ENCODE measurements at regions not wholly inside any gene's neighbourhood (a gene's known extent, or its start where the extent isn't known, plus 50 kb on each side); places are given as distances from the start of the nearest gene placed in this dataset.
"Not testable (repeated sequence)": the region's sequence is repeated elsewhere in the genome, so short reads cannot be mapped to it uniquely, and the experiment has no call there.

- no peak for DNase-seq
Measured at GRCh38 chr3:166011771-166012170, 174.5 kb upstream of the BCHE start.

GRCh38 chr3:166005126-166005525, 167.9 kb upstream of the BCHE start:
- DNase-seq: no peak

GRCh38 chr3:165994293-165994692, 157.1 kb upstream of the BCHE start:
- no peak for DNase-seq

- no peak for DNase-seq
Measured at GRCh38 chr3:165984589-165984988, 147.4 kb upstream of the BCHE start.

- DNase-seq: no peak
Measured at GRCh38 chr3:165983284-165983683, 146.1 kb upstream of the BCHE start.

- no peak for DNase-seq
Measured at GRCh38 chr3:165981318-165981717, 144.1 kb upstream of the BCHE start.

GRCh38 chr3:165960825-165961224, 123.6 kb upstream of the BCHE start:
- DNase-seq: not testable (repeated sequence)

- no peak for DNase-seq
Measured at GRCh38 chr3:165954171-165954570, 116.9 kb upstream of the BCHE start.

GRCh38 chr3:165946360-165946759, 109.1 kb upstream of the BCHE start:
- no peak for DNase-seq

- no peak for DNase-seq
Measured at GRCh38 chr3:165938986-165939540, 101.8 kb upstream of the BCHE start.

GRCh38 chr3:165936081-165936480, 98.9 kb upstream of the BCHE start:
- not testable (repeated sequence) for DNase-seq

- not testable (repeated sequence) for DNase-seq
Measured at GRCh38 chr3:165924301-165924791, 87.1 kb upstream of the BCHE start.

- DNase-seq: no peak
Measured at GRCh38 chr3:165920984-165921383, 83.8 kb upstream of the BCHE start.

GRCh38 chr3:165919284-165919683, 82.1 kb upstream of the BCHE start:
- DNase-seq: no peak

- DNase-seq: no peak
Measured at GRCh38 chr3:165918657-165918979, 81.4 kb upstream of the BCHE start.

- not testable (repeated sequence) for DNase-seq
Measured at GRCh38 chr3:165917938-165918656, 80.9 kb upstream of the BCHE start.

GRCh38 chr3:165915104-165915503, 77.9 kb upstream of the BCHE start:
- DNase-seq: not testable (repeated sequence)

GRCh38 chr3:165903885-165904630, 66.8 kb upstream of the BCHE start:
- DNase-seq: no peak

GRCh38 chr3:165899066-165899465, 61.8 kb upstream of the BCHE start:
- no peak for DNase-seq

GRCh38 chr3:165897137-165897536, 59.9 kb upstream of the BCHE start:
- no peak for DNase-seq

- peak in 2 of 3 donors; percentile 4 to 13 for DNase-seq
Measured at GRCh38 chr3:165895919-165896318, 58.7 kb upstream of the BCHE start.

- no peak for DNase-seq
Measured at GRCh38 chr3:165892565-165892964, 55.3 kb upstream of the BCHE start.

Measured in suppressor macrophage treated with lipopolysaccharide for 1 hour (primary cell).